Panc1 (cell line): ENCODE measurements at regions not wholly inside any gene's neighbourhood (a gene's known extent, or its start where the extent isn't known, plus 50 kb on each side); places are given as distances from the start of the nearest gene placed in this dataset.
"Not testable (repeated sequence)": the region's sequence is repeated elsewhere in the genome, so short reads cannot be mapped to it uniquely, and the experiment has no call there.

Source experiments
- POLR2AphosphoS5 ChIP-seq: IDR thresholded peaks from 2 replicates; pipeline ENCODE4 v1.6.1; 2012; ENCODE audit warnings: mild to moderate bottlenecking, low read depth, low read length, moderate library complexity
- REST ChIP-seq, 2 experiments: IDR thresholded peaks; 2 replicates each; pipeline ENCODE4 v1.6.1; 2011 to 2012; ENCODE audit warnings: low read depth in 2 of 2, control low read depth in 1 of 2, low read length in 1 of 2, mild to moderate bottlenecking in 1 of 2, moderate library complexity in 1 of 2; ENCODE audit not compliant: insufficient read depth in 1 of 2
- SIN3A ChIP-seq: IDR thresholded peaks from 2 replicates; pipeline ENCODE4 v1.6.1; 2012; ENCODE audit warnings: low read depth, mild to moderate bottlenecking, low read length, moderate library complexity, borderline replicate concordance; ENCODE audit not compliant: insufficient read depth
- TCF7L2 ChIP-seq: IDR thresholded peaks from 2 replicates; pipeline ENCODE4 v1.6.1; 2011; ENCODE audit warnings: mild to moderate bottlenecking, low read depth, low read length, inconsistent platforms
- TF ChIP-seq, protein P1 (sequence below): fragments of 450-650 bp; IDR thresholded peaks from 2 replicates; pipeline ENCODE4 v1.5.1; 2017; ENCODE audit warnings: mild to moderate bottlenecking

DNA sequence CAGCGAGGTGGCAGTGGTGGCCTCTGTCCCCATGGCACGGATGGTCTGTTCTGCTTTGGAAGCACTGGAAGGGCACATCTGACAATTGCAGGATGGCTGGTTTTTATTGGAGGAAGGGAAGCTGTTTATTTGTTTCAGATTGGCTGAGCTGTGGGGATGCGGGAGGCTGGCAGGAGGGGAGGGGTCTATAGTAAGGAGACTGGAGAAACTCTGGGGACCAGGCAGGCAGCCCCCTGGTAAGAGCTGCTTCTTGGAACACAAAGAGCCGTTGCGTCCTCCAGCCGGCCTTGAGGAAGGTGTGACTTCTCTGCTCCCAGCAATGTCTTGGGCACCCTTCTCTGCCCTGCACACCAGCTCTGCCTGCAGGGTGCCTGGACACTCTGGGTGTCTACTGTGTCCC lies 85.1 kb upstream of the SPDYE9 start:
- TF ChIP-seq, protein P1, sequence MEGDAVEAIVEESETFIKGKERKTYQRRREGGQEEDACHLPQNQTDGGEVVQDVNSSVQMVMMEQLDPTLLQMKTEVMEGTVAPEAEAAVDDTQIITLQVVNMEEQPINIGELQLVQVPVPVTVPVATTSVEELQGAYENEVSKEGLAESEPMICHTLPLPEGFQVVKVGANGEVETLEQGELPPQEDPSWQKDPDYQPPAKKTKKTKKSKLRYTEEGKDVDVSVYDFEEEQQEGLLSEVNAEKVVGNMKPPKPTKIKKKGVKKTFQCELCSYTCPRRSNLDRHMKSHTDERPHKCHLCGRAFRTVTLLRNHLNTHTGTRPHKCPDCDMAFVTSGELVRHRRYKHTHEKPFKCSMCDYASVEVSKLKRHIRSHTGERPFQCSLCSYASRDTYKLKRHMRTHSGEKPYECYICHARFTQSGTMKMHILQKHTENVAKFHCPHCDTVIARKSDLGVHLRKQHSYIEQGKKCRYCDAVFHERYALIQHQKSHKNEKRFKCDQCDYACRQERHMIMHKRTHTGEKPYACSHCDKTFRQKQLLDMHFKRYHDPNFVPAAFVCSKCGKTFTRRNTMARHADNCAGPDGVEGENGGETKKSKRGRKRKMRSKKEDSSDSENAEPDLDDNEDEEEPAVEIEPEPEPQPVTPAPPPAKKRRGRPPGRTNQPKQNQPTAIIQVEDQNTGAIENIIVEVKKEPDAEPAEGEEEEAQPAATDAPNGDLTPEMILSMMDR, result not testable (repeated sequence)
- TF ChIP-seq REST (IDR thresholded peaks at IDR 0.05; ENCODE audit: insufficient read depth in 1 of 2, low read depth in 2 of 2, low read length in 1 of 2); POLR2AphosphoS5; SIN3A; TCF7L2: not testable (repeated sequence)
